ENCODE measurements at regions not wholly inside any gene's neighbourhood (a gene's known extent, or its start where the extent isn't known, plus 50 kb on each side); places are given as distances from the start of the nearest gene placed in this dataset.

DNA sequence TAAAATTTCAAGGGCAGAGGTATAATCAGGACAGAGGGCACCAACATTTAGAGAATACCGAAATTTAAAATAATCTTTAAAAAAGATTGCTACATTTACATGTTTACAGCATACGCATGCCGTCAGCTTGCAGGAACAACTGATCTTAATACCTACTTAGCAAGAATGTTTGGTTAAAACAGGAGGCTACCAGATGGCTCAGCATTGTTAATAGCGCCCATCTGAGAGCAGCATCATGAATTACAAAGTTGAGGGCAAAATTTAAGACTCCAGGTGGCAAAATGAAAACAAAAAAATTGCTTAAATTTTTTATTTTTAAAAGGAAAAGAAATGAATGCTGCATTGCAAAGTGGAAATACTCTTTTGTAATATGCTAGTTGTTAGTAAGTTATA is 241.3 kb downstream of the C4orf33 start:
- no peak for DNase-seq (ENCODE audit: low read depth, low spot score)
- ChIA-PET SMC1A (ENCODE audit: uncharacterized antibody, unreplicated experiment) (no interaction called here), CTCF (no interaction called here), RAD21 (ENCODE audit: unreplicated experiment) (no interaction called here), POLR2A (no interaction called here)
- Histone ChIP-seq H3K27me3 (replicated peaks in 1 of 2; ENCODE audit: control insufficient read depth in 2 of 2, insufficient read depth in 2 of 2, low read length in 1 of 2) (no peaks in the 10 kb centered on the region), H4K20me1 (ENCODE audit: control insufficient read depth, insufficient read depth) (no peaks in the 10 kb centered on the region), H3K4me3 (no peak overlapping the region), H3K4me2 (ENCODE audit: control insufficient read depth, insufficient read depth) (no peak overlapping the region), H3K27ac (ENCODE audit: control insufficient read depth, insufficient read depth) (no peak overlapping the region), H3K4me1 (ENCODE audit: control insufficient read depth, insufficient read depth, low read length) (no peaks in the 10 kb centered on the region), H3K9me3 (replicated peaks; ENCODE audit: control insufficient read depth, insufficient read depth, low read length) (no peaks in the 10 kb centered on the region), H3K9ac (ENCODE audit: control insufficient read depth, insufficient read depth, low read length) (no peak overlapping the region), H2AFZ (ENCODE audit: control insufficient read depth, low read depth, low read length) (no peak overlapping the region), H3K36me3 (ENCODE audit: control insufficient read depth in 2 of 2, insufficient read depth in 2 of 2, low read length in 1 of 2) (no peaks in the 10 kb centered on the region), H3K79me2 (ENCODE audit: control insufficient read depth, insufficient read depth, low read length) (no peaks in the 10 kb centered on the region)
- 37% methylated on average over 4 of the region's 4 CpGs for WGBS (ENCODE audit: insufficient coverage, insufficient replicate concordance, low lambda C conversion rate, missing lambda C conversion rate)
- intact Hi-C loops (cut with micrococcal nuclease; ENCODE audit: unreplicated experiment) (no loop called here), in situ Hi-C loops (cut with MboI) (no loop called here)
- no peak for ATAC-seq
- no TSS peak for BruUV-seq (replicated peaks)
- TF ChIP-seq CHD4 (IDR thresholded peaks at IDR 0.05) (no peak), NBN (IDR thresholded peaks at IDR 0.05) (no peak), MTA3 (IDR thresholded peaks at IDR 0.05; ENCODE audit: borderline replicate concordance, low read length) (no peak), HDAC2 (IDR thresholded peaks at IDR 0.05) (no peak), SMAD1 (IDR thresholded peaks at IDR 0.05; ENCODE audit: low read depth, partially characterized antibody) (no peak), RCOR1 (conservative IDR thresholded peaks at IDR 0.05; ENCODE audit: low read depth, low read length) (no peak), MYC (IDR thresholded peaks at IDR 0.05; ENCODE audit: insufficient read depth, insufficient read length, insufficient replicate concordance, low read length, severe bottlenecking) (no peak), EED (IDR thresholded peaks at IDR 0.05; ENCODE audit: low read depth) (no peak), TAF1 (IDR thresholded peaks at IDR 0.05; ENCODE audit: borderline replicate concordance, low read depth, low read length) (no peak), RBBP5 (conservative IDR thresholded peaks at IDR 0.05) (no peak), LARP7 (IDR thresholded peaks at IDR 0.05) (no peak)
- TF ChIP-seq, protein P1, sequence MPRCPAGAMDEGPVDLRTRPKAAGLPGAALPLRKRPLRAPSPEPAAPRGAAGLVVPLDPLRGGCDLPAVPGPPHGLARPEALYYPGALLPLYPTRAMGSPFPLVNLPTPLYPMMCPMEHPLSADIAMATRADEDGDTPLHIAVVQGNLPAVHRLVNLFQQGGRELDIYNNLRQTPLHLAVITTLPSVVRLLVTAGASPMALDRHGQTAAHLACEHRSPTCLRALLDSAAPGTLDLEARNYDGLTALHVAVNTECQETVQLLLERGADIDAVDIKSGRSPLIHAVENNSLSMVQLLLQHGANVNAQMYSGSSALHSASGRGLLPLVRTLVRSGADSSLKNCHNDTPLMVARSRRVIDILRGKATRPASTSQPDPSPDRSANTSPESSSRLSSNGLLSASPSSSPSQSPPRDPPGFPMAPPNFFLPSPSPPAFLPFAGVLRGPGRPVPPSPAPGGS (IDR thresholded peaks at IDR 0.05; ENCODE audit: borderline replicate concordance, insufficient read depth, low read depth, low read length, poor library complexity, severe bottlenecking): no peak
- no peak for FAIRE-seq

Data from GM12878 (cell line).